Panc1 (cell line): ENCODE measurements at regions not wholly inside any gene's neighbourhood (a gene's known extent, or its start where the extent isn't known, plus 50 kb on each side); places are given as distances from the start of the nearest gene placed in this dataset.

Source experiments
- ATAC-seq: fragments of 200-7000 bp; cut with Tn5 transposase; 2 replicates; pipeline ENCODE4 v1.9.1; 2020; ENCODE audit warnings: mild to moderate bottlenecking, moderate library complexity
- BruUV-seq: library from RNA; stranded (reverse); fragments of 400-500 nt; replicated peaks from 2 replicates; lab custom pipeline; 2021; lab: Mats Ljungman, UMichigan
- CTCF ChIA-PET: fragments of 300-600 bp; sonication (Branson Sonifier 250); formaldehyde crosslinking; loops from one replicate; lab custom pipeline; 2022; ENCODE audit warnings: antibody characterized with exemption; lab: Charles Lee
- POLR2A ChIA-PET: fragments of 300-600 bp; sonication (Branson Sonifier 250); formaldehyde crosslinking; loops from one replicate; lab custom pipeline; 2022; ENCODE audit warnings: antibody characterized with exemption; lab: Charles Lee
- DNase-seq: peaks from one replicate; pipeline ENCODE4 v3.0.0-alpha.2; 2010; ENCODE audit warnings: low read depth, low spot score
- H3K27ac ChIP-seq: 2 replicates; pipeline ENCODE4 v1.5.1; 2011; ENCODE audit warnings: mild to moderate bottlenecking, low read length, inconsistent platforms
- H3K27me3 ChIP-seq: fragments of 200-500 bp; sonication (Bioruptor generic); 2 replicates; pipeline ENCODE4 v1.6.0; 2014; ENCODE audit warnings: low read length, inconsistent platforms; ENCODE audit not compliant: control insufficient read depth, insufficient read depth
- H3K36me3 ChIP-seq: fragments of 200-500 bp; sonication (Bioruptor generic); 2 replicates; pipeline ENCODE4 v1.5.1; 2014; ENCODE audit warnings: inconsistent platforms, mild to moderate bottlenecking, low read length, moderate library complexity; ENCODE audit not compliant: control insufficient read depth, insufficient read depth
- H3K4me1 ChIP-seq: 2 replicates; pipeline ENCODE4 v1.5.1; 2011; ENCODE audit warnings: inconsistent platforms, mild to moderate bottlenecking, low read length, moderate library complexity; ENCODE audit not compliant: control insufficient read depth, insufficient read depth
- H3K4me3 ChIP-seq, 2 experiments: 2 replicates each; pipeline ENCODE4 v1.5.1; 2011 to 2012; ENCODE audit warnings: low read depth in 2 of 2, low read length in 2 of 2, mild to moderate bottlenecking in 2 of 2, inconsistent platforms in 1 of 2, moderate library complexity in 1 of 2
- H3K9me3 ChIP-seq: fragments of 200-500 bp; sonication (Bioruptor generic); 2 replicates; pipeline ENCODE4 v1.5.1; 2014; ENCODE audit warnings: low read depth, mild to moderate bottlenecking, inconsistent platforms, low read length, moderate library complexity; ENCODE audit not compliant: control insufficient read depth, insufficient read depth
- POLR2AphosphoS5 ChIP-seq: IDR thresholded peaks from 2 replicates; pipeline ENCODE4 v1.6.1; 2012; ENCODE audit warnings: mild to moderate bottlenecking, low read depth, low read length, moderate library complexity
- SIN3A ChIP-seq: IDR thresholded peaks from 2 replicates; pipeline ENCODE4 v1.6.1; 2012; ENCODE audit warnings: low read depth, mild to moderate bottlenecking, low read length, moderate library complexity, borderline replicate concordance; ENCODE audit not compliant: insufficient read depth
- TCF7L2 ChIP-seq: IDR thresholded peaks from 2 replicates; pipeline ENCODE4 v1.6.1; 2011; ENCODE audit warnings: mild to moderate bottlenecking, low read depth, low read length, inconsistent platforms
- in situ Hi-C: cut with HindIII; loops from 2 replicates; pipeline ENCODE4 v1.10.0; 2016; ENCODE audit warnings: low sequenced_read_pairs, low pct_unique_long_range_greater_than_20kb
- intact Hi-C: fragments of 100-400 bp; cut with micrococcal nuclease; formaldehyde crosslinking; loops from one replicate; pipeline ENCODE4 v1.10.0; 2022; ENCODE audit not compliant: unreplicated experiment
- TF ChIP-seq, protein P1 (sequence below): fragments of 450-650 bp; IDR thresholded peaks from 2 replicates; pipeline ENCODE4 v1.5.1; 2017; ENCODE audit warnings: mild to moderate bottlenecking
- TF ChIP-seq, protein P2 (sequence below), 2 experiments: IDR thresholded peaks; 2 replicates each; pipeline ENCODE4 v1.6.1; 2011 to 2012; ENCODE audit warnings: low read depth in 2 of 2, control low read depth in 1 of 2, low read length in 1 of 2, mild to moderate bottlenecking in 1 of 2, moderate library complexity in 1 of 2; ENCODE audit not compliant: insufficient read depth in 1 of 2

DNA sequence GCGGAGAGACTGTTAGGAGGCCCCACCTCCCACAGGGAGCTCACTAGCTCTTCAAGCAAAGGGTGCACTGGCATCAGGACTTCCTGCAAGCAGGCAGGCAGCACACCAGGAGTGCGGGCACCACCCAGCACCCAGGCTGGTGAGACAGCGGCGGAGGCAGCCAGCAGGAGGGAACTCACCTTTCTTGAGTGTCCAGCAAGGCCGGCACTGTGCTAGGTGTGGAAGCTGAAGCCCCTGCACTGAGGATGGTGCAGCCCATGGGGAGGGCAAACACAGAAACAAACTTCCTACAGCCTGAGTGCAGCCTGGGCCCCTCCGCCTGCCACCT, 100.7 kb upstream of the ID2 start:
- in situ Hi-C loops, result no loop called here
- CTCF ChIA-PET, result no interaction called here
- intact Hi-C loops, result no loop called here
- no peak for ATAC-seq
- TF ChIP-seq, protein P1, sequence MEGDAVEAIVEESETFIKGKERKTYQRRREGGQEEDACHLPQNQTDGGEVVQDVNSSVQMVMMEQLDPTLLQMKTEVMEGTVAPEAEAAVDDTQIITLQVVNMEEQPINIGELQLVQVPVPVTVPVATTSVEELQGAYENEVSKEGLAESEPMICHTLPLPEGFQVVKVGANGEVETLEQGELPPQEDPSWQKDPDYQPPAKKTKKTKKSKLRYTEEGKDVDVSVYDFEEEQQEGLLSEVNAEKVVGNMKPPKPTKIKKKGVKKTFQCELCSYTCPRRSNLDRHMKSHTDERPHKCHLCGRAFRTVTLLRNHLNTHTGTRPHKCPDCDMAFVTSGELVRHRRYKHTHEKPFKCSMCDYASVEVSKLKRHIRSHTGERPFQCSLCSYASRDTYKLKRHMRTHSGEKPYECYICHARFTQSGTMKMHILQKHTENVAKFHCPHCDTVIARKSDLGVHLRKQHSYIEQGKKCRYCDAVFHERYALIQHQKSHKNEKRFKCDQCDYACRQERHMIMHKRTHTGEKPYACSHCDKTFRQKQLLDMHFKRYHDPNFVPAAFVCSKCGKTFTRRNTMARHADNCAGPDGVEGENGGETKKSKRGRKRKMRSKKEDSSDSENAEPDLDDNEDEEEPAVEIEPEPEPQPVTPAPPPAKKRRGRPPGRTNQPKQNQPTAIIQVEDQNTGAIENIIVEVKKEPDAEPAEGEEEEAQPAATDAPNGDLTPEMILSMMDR, result no peak
- TF ChIP-seq POLR2AphosphoS5 (no peak), SIN3A (no peak), TCF7L2 (no peak)
- TF ChIP-seq, protein P2, sequence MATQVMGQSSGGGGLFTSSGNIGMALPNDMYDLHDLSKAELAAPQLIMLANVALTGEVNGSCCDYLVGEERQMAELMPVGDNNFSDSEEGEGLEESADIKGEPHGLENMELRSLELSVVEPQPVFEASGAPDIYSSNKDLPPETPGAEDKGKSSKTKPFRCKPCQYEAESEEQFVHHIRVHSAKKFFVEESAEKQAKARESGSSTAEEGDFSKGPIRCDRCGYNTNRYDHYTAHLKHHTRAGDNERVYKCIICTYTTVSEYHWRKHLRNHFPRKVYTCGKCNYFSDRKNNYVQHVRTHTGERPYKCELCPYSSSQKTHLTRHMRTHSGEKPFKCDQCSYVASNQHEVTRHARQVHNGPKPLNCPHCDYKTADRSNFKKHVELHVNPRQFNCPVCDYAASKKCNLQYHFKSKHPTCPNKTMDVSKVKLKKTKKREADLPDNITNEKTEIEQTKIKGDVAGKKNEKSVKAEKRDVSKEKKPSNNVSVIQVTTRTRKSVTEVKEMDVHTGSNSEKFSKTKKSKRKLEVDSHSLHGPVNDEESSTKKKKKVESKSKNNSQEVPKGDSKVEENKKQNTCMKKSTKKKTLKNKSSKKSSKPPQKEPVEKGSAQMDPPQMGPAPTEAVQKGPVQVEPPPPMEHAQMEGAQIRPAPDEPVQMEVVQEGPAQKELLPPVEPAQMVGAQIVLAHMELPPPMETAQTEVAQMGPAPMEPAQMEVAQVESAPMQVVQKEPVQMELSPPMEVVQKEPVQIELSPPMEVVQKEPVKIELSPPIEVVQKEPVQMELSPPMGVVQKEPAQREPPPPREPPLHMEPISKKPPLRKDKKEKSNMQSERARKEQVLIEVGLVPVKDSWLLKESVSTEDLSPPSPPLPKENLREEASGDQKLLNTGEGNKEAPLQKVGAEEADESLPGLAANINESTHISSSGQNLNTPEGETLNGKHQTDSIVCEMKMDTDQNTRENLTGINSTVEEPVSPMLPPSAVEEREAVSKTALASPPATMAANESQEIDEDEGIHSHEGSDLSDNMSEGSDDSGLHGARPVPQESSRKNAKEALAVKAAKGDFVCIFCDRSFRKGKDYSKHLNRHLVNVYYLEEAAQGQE (IDR thresholded peaks at IDR 0.05; ENCODE audit: insufficient read depth in 1 of 2, low read depth in 2 of 2, low read length in 1 of 2), result no peak
- no peak overlapping the region for H3K4me3 ChIP-seq
- no TSS peak for BruUV-seq
- no peak overlapping the region for H3K27ac ChIP-seq
- DNase-seq, result no peak
- peaks cover 2% of the 10 kb centered on the region; the same call in 1 of the 2 replicates for H3K4me1 ChIP-seq
- no peaks in the 10 kb centered on the region for H3K36me3 ChIP-seq
- H3K27me3 ChIP-seq, result no peaks in the 10 kb centered on the region
- POLR2A ChIA-PET, result no interaction called here
- H3K9me3 ChIP-seq, result no peaks in the 10 kb centered on the region

DNA sequence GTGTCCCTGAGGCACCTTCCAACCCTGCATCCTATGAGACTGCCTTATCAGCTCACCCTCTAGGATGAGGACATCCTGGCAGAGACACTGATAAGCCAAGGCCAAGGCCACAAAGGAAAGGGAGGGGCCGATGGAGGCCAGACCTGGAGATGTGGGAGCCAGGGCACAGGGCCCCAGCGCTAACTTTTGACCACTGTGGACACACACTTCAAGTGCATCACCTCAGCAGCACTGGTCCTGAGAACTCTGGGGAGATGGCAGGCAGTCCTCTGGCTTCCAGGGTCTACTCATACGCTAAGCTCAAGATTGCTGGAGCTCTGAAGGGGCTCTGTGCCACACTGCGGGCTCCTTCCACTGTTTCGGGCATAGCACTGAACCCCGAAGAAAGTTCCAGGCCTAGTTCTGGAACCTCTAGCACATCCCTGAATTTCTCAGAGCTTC, 100.2 kb upstream of the ID2 start:
- ATAC-seq, result no peak
- intact Hi-C loops, result no loop called here
- POLR2A ChIA-PET, result interaction anchor here (0.7 kb wide), 1 partner anchor 1750 kb away, joined by 4 read pairs; no protein-coding TSS in a partner anchor
- Histone ChIP-seq H3K36me3 (no peaks in the 10 kb centered on the region), H3K27me3 (no peaks in the 10 kb centered on the region), H3K4me1 (peaks cover 2% of the 10 kb centered on the region; the same call in 1 of the 2 replicates), H3K27ac (no peak overlapping the region), H3K4me3 (no peak overlapping the region), H3K9me3 (no peaks in the 10 kb centered on the region)
- no peak for DNase-seq
- TF ChIP-seq, protein P1, result no peak
- no TSS peak for BruUV-seq
- in situ Hi-C loops, result no loop called here
- CTCF ChIA-PET, result no interaction called here

DNA sequence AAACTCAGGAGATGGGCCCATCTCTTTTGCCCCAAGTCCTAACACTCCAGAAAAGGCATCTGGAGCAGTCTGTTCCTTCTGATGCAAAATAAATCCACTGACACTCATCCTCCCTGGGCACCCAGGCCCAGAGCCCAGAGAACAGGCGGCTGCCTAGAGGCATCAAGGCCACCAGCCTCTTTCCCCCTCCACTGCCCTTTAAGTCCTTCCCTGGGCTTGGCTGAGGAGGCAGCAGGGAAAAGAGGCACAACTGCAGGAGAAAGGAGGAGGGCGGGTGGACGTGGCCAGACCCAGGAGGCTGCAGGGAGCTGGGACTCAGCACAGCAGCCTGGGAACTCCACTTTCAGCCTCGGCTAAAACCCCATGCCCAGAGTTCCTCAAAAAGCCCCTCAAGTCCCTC, 99.7 kb upstream of the ID2 start:
- intact Hi-C loops (no loop called here), in situ Hi-C loops (no loop called here)
- CTCF ChIA-PET, result no interaction called here
- BruUV-seq, result no TSS peak
- TF ChIP-seq POLR2AphosphoS5 (no peak), SIN3A (no peak), TCF7L2 (no peak)
- TF ChIP-seq, protein P1, result no peak
- TF ChIP-seq, protein P2 (IDR thresholded peaks at IDR 0.05; ENCODE audit: insufficient read depth in 1 of 2, low read depth in 2 of 2, low read length in 1 of 2), result no peak
- Histone ChIP-seq H3K9me3 (no peaks in the 10 kb centered on the region), H3K27me3 (no peaks in the 10 kb centered on the region), H3K27ac (no peak overlapping the region), H3K4me3 (no peak overlapping the region), H3K4me1 (peaks cover 2% of the 10 kb centered on the region; the same call in 1 of the 2 replicates), H3K36me3 (no peaks in the 10 kb centered on the region)
- DNase-seq, result no peak
- no peak for ATAC-seq
- POLR2A ChIA-PET, result interaction anchor here (0.7 kb wide), 1 partner anchor 1751 kb away, joined by 4 read pairs; no protein-coding TSS in a partner anchor
